ENCODE measurements at regions not wholly inside any gene's neighbourhood (a gene's known extent, or its start where the extent isn't known, plus 50 kb on each side); places are given as distances from the start of the nearest gene placed in this dataset.

DNA sequence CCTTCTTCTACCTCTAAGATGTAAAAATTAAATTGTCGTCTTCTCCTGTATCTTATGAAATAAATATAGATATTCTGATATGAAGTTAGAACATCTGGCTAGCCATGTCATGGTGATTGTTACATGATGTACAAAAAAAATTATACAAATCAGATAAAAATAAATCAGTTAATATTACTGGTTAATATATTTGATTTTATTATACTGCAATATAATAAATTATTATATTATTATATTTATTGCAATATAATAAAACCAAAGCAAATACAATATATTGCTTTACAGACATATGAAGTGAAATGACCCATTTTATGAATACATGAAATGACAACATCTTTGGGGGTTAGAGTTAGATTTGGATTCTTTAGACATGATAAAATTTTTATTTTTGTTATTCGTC is 72.3 kb upstream of the NAALADL2 start:
- no peak for DNase-seq

DNA sequence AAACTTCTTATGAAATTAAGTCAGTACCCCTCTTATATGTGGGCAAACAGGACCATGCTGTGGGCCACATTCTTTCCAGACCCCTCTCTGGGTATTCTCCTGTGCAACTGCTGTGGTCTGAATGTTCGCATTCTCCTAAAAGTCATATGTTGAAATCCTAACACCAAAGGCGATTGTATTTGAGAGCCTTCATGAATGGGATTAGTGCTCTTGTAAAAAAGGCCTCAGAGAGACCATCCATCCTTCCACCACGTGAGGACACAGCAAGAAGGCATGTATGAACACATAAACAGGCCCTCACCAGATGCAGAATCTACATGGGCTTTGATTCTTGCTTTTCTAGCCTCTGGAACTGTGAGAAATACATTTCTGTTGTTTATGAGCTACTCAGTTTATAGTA is 68.0 kb upstream of the NAALADL2 start:
- DNase-seq = no peak

DNA sequence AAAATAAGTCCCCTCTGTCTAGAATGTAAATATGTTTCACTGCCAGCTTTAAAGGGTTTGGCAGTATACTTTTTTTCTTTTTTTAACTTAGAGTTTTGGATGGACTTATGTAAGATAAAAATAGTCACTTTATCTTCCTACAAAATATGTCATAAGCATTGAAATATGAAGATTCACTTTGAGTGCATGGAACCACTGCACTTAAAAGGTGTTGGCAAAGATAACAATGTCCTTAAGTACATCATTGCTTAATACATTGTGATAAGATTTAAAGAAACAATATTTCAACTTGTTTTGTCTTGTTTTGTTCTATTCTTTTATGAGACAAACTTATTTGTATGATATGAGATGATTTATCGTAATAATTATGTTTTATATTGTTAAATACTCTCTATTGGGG is 66.3 kb upstream of the NAALADL2 start:
- no peak for DNase-seq

All from NCI-H2081 (cell line).